ENCODE measurements at regions not wholly inside any gene's neighbourhood (a gene's known extent, or its start where the extent isn't known, plus 50 kb on each side); places are given as distances from the start of the nearest gene placed in this dataset.

DNA sequence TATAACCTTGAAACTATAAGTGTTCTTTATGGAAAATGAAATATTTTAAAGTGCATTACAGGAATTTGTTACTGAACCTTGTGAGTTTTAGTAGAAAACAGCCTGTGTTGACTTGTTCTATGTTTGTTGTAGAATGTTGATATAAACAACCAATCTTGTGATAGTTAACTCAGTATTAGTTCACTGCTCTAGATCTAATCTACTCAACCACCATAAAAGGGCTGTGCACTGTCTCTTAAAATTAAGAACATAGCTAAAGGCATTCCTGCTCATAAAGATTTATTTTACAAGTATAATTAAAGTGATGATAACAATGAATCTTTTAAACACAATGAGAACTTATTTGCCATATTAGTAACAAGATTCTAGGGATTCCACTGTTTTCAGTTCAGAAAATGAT, 110.5 kb upstream of the KLF7 start:
- TF ChIP-seq CTCF (IDR thresholded peaks at IDR 0.05; ENCODE audit: unreplicated experiment in 3 of 3) = no peak
- no peaks in the 10 kb centered on the region for H3K27me3 Mint-ChIP-seq (ENCODE audit: low read depth)
- H3K4me3 Mint-ChIP-seq = no peak overlapping the region
- H3K27ac Mint-ChIP-seq = peak overlapping the region; percentile 47 to 96 (median 91)
- peaks cover 5% of the 10 kb centered on the region for H3K4me1 Mint-ChIP-seq
- H3K9me3 Mint-ChIP-seq = peaks cover 4% of the 10 kb centered on the region
- H3K36me3 Mint-ChIP-seq (ENCODE audit: low read depth) = peaks cover 5% of the 10 kb centered on the region

DNA sequence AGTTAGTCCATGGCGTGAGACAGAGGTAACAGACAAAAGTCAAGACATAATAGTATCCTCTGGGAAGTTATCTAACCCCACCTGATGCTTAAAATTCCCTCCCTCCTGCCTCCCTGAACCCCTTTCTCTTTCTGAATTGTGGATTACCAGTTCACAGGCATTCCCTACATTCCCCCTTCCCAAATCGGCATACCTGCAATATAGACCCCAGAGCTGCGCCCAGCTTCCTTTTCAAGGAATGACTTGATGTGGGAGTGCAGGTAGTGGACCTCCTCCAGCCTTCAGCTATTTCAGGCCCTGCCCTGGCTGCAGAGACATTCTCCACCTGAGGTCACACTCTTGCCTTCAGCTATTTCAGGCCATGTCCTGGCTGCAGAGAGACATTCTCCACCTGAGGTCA, 111.1 kb upstream of the KLF7 start:
- peak overlapping the region; percentile 47 to 96 (median 91) for H3K27ac Mint-ChIP-seq
- peaks cover 5% of the 10 kb centered on the region for H3K4me1 Mint-ChIP-seq
- no peak overlapping the region for H3K4me3 Mint-ChIP-seq
- peaks cover 4% of the 10 kb centered on the region for H3K9me3 Mint-ChIP-seq
- TF ChIP-seq CTCF (IDR thresholded peaks at IDR 0.05; ENCODE audit: unreplicated experiment in 3 of 3) = no peak
- H3K36me3 Mint-ChIP-seq (ENCODE audit: low read depth) = peaks cover 5% of the 10 kb centered on the region
- no peaks in the 10 kb centered on the region for H3K27me3 Mint-ChIP-seq (ENCODE audit: low read depth)

DNA sequence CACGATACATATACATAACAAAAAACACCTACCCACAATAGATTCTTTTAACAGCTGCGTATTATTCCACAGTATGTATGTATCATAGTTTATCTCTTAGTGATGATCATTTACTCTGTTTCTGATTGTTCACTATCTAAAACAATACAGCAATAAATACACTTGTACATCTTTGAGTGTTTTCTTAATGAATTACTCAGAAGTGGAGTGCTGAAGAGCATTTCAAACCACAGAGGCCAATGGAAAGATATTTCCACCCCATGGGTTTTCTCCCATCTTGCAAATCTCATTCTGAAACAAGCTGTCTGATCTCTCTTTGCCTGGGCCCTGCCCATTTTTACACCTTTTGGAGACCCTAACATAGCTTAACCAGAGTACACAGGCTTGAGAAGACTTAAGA, 113.8 kb upstream of the KLF7 start:
- no peak for TF ChIP-seq CTCF (IDR thresholded peaks at IDR 0.05; ENCODE audit: unreplicated experiment in 3 of 3)
- H3K9me3 Mint-ChIP-seq = peaks cover 4% of the 10 kb centered on the region

DNA sequence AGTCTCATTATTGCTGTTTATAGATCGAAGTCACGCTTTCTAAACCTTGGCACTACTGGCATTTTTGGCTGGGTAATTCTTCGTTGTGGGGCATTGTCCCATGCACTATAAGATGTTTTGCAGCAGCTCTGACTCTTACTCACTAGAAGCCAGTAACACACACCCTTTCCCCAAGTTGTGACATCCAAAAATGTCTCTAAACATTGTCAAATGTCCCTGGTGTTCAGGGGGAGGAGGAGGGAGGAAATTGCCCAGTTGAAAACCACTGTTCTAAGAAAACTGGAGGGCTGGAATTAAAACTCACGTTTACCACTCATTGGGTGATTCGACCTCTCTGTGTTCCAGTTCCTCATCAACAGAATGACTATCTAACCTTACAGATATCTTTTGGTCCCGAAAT, 115.7 kb upstream of the KLF7 start:
- H3K36me3 Mint-ChIP-seq (ENCODE audit: low read depth) = no peaks in the 10 kb centered on the region
- TF ChIP-seq CTCF (IDR thresholded peaks at IDR 0.05; ENCODE audit: unreplicated experiment in 3 of 3) = no peak
- H3K27ac Mint-ChIP-seq = no peak overlapping the region
- H3K27me3 Mint-ChIP-seq (ENCODE audit: low read depth) = peaks cover 3% of the 10 kb centered on the region
- no peak overlapping the region for H3K4me3 Mint-ChIP-seq
- H3K4me1 Mint-ChIP-seq = peaks cover 13% of the 10 kb centered on the region
- no peaks in the 10 kb centered on the region for H3K9me3 Mint-ChIP-seq

More for the DNA sequence above, 113.8 kb upstream of the KLF7 start:
- peaks cover 3% of the 10 kb centered on the region for H3K27me3 Mint-ChIP-seq (ENCODE audit: low read depth)
- H3K4me1 Mint-ChIP-seq = peaks cover 12% of the 10 kb centered on the region
- no peak overlapping the region for H3K4me3 Mint-ChIP-seq
- peaks cover 5% of the 10 kb centered on the region for H3K36me3 Mint-ChIP-seq (ENCODE audit: low read depth)
- no peak overlapping the region for H3K27ac Mint-ChIP-seq

- Mint-ChIP-seq H3K4me3 (no peak overlapping the region), H3K4me1 (peaks cover 13% of the 10 kb centered on the region), H3K9me3 (no peaks in the 10 kb centered on the region), H3K27ac (no peak overlapping the region), H3K27me3 (ENCODE audit: low read depth) (peaks cover 3% of the 10 kb centered on the region), H3K36me3 (ENCODE audit: low read depth) (no peaks in the 10 kb centered on the region)
- TF ChIP-seq CTCF (IDR thresholded peaks at IDR 0.05; ENCODE audit: unreplicated experiment in 3 of 3) = no peak
These were observed 117.2 kb upstream of the KLF7 start for GRCh38 chr2:207282916-207283315.

GRCh38 chr2:207283356-207283755, 117.6 kb upstream of the KLF7 start:
- H3K4me1 Mint-ChIP-seq = peaks cover 13% of the 10 kb centered on the region
- no peaks in the 10 kb centered on the region for H3K36me3 Mint-ChIP-seq (ENCODE audit: low read depth)
- H3K4me3 Mint-ChIP-seq = no peak overlapping the region
- H3K27me3 Mint-ChIP-seq (ENCODE audit: low read depth) = peaks cover 3% of the 10 kb centered on the region
- no peaks in the 10 kb centered on the region for H3K9me3 Mint-ChIP-seq
- H3K27ac Mint-ChIP-seq = no peak overlapping the region
- no peak for TF ChIP-seq CTCF (IDR thresholded peaks at IDR 0.05; ENCODE audit: unreplicated experiment in 3 of 3)
